Activated CD4-positive, alpha-beta T cell treated with anti-CD3 and anti-CD28 coated beads, Interleukin-2, amount 10 ng/mL, durations not matched to agents 7 days and 5 days (primary cell): ENCODE measurements at regions not wholly inside any gene's neighbourhood (a gene's known extent, or its start where the extent isn't known, plus 50 kb on each side); places are given as distances from the start of the nearest gene placed in this dataset.
"Not testable (repeated sequence)": the region's sequence is repeated elsewhere in the genome, so short reads cannot be mapped to it uniquely, and the experiment has no call there.

Source experiments
- CTCF ChIA-PET: fragments of 350-600 bp; sonication (Branson Sonifier 250); formaldehyde crosslinking; loops from one replicate; lab custom pipeline; 2021; ENCODE audit warnings: antibody characterized with exemption; lab: Charles Lee
- POLR2A ChIA-PET: fragments of 350-600 bp; sonication (Branson Sonifier 250); formaldehyde crosslinking; loops from one replicate; lab custom pipeline; 2021; ENCODE audit warnings: antibody characterized with exemption; lab: Charles Lee
- DNase-seq: peaks from one replicate; pipeline ENCODE4 v3.0.0-alpha.2; 2020
- H3K27ac Mint-ChIP-seq: one replicate; pipeline ENCODE4 v1.8.0; 2021; ENCODE audit warnings: mild to moderate bottlenecking, moderate library complexity, mixed read lengths
- H3K27me3 Mint-ChIP-seq: one replicate; pipeline ENCODE4 v1.8.0; 2021; ENCODE audit warnings: mixed read lengths
- H3K36me3 Mint-ChIP-seq: one replicate; pipeline ENCODE4 v1.8.0; 2021; ENCODE audit warnings: low read depth, mixed read lengths
- H3K4me1 Mint-ChIP-seq: one replicate; pipeline ENCODE4 v1.8.0; 2021; ENCODE audit warnings: mixed read lengths
- H3K4me3 Mint-ChIP-seq: one replicate; pipeline ENCODE4 v1.8.0; 2021; ENCODE audit warnings: mild to moderate bottlenecking, moderate library complexity, mixed read lengths
- H3K9me3 Mint-ChIP-seq: one replicate; pipeline ENCODE4 v1.8.0; 2021; ENCODE audit warnings: mixed read lengths

DNA sequence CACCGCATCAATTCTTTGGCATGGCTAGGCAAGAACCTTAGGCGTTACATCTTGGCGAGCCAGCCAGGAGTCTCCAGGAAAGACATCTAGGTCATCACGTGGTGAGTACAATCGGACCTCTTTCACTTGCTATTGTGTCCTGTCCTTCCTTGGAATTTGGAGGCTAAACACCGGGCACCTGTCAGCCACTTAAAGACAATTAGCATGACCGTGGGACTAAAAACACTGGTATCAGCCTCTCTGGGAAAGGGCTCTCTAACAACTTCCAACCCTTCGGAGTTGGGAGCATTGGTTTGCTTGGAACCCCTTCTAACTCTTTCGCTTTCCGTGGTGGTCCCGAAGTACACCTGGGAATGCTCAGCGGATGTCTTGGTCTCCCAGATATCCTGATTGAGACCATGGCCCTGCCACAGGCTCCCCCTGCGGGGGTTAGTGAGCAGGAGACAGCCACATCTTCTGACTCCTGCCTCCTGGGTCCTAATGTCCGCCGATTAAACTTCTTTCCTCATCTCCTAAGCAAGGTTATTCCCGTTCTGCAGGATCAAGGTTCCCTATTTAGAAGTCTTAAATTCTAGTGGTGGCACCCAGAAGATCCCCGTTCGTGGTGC lies 971.7 kb downstream of the FSCB start:
- no peak overlapping the region for H3K4me3 Mint-ChIP-seq
- H3K27me3 Mint-ChIP-seq: no peaks in the 10 kb centered on the region
- H3K27ac Mint-ChIP-seq: no peak overlapping the region
- no peaks in the 10 kb centered on the region for H3K36me3 Mint-ChIP-seq
- peaks cover 18% of the 10 kb centered on the region for H3K9me3 Mint-ChIP-seq
- POLR2A ChIA-PET: no interaction called here
- no peaks in the 10 kb centered on the region for H3K4me1 Mint-ChIP-seq
- CTCF ChIA-PET: no interaction called here
- DNase-seq: no peak

DNA sequence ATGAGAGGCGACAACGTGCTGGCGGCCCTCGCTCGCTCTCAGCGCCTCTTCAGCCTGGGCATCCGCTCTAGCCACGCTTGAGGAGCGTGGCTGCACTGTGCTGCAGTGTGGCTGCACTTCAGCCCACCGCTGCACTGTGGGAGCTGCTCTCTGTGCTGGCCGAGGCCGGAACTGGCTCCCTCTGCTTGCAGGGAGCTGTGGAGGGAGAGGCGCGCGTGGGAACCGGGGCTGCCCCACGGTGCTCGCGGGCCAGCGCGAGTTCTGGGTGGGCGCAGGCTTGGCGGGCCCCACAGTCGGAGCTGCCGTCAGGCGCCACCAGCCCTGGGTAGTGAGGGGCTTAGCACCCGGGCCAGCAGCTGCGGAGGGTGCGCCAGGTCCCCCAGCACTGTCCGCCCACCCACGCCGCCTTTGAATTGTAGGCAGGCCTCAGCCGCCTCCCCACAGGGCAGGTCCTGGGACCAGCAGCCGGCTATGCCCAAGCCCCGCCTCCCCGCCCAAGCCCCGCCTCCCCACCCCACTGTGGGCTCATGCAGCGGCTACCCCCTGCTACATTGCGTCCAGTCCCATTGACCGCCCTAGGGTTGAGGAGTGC lies 974.2 kb downstream of the FSCB start:
- Mint-ChIP-seq H3K27me3 (no peaks in the 10 kb centered on the region), H3K9me3 (peaks cover 17% of the 10 kb centered on the region), H3K36me3 (no peaks in the 10 kb centered on the region), H3K4me3 (no peak overlapping the region), H3K4me1 (no peaks in the 10 kb centered on the region), H3K27ac (no peak overlapping the region)
- ChIA-PET POLR2A (no interaction called here), CTCF (no interaction called here)
- DNase-seq: no peak

DNA sequence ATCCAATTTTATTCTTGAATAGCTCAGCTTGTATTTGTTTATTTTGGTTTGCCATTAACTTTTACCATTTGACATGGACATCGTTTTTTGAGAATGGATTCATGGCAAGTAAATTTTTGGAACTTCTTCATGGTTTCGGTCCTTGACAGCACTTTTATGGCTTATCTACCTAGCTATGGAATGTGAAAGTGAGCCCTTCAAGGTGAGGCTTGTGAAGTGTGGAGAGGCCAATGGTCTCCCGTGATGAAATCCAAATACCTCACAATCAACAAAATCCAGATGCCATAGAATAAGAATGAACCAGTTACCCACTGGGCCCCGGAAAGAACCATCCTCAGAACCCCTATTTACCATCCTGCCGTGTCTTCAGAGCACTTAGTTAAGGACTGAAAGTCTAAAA lies 978.8 kb downstream of the FSCB start:
- Mint-ChIP-seq H3K27ac (no peak overlapping the region), H3K9me3 (peaks cover 6% of the 10 kb centered on the region), H3K36me3 (no peaks in the 10 kb centered on the region), H3K4me1 (no peaks in the 10 kb centered on the region), H3K27me3 (no peaks in the 10 kb centered on the region), H3K4me3 (no peak overlapping the region)
- POLR2A ChIA-PET: no interaction called here
- DNase-seq: no peak
- CTCF ChIA-PET: no interaction called here

DNA sequence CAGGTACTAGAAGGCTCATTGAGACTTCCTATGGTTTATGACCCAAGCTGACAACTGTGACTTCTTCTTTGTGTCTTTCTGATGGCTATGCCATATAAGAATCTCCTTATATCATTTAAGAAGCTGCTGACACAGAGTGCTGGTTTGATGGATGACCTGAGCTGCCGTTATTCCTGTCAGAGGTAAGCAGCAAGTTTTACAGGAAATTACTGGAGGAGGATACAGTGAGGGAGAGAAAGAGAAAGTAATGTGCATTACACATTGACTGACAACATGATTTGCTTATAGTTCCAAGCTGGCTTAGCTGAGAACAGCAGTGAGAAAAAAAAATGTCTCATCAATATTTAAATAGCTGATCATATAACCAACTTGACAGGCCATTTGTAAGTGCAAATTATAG lies 981.4 kb downstream of the FSCB start:
- Mint-ChIP-seq H3K27ac (no peak overlapping the region), H3K27me3 (no peaks in the 10 kb centered on the region), H3K4me3 (no peak overlapping the region), H3K4me1 (no peaks in the 10 kb centered on the region), H3K36me3 (no peaks in the 10 kb centered on the region), H3K9me3 (peaks cover 4% of the 10 kb centered on the region)
- ChIA-PET CTCF (no interaction called here), POLR2A (no interaction called here)
- DNase-seq: no peak

DNA sequence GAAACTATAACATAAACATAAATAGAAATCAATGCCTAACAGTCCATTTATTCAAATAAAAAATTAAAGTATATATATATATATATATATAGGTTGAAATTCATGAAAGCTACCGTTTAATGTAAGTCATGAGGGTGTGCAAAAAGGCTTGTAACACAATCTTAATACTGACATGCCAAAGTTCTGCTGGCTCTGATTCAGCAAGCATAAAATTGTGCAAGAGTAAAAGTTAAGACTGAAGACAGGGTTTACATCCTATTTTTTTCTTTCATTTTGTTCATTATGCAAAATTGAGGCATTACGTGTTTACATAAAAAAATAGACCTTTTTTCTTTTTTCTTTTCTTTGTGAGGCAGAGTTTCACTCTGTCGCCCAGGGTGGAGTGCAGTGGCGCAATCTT lies 984.2 kb downstream of the FSCB start:
- peaks cover 9% of the 10 kb centered on the region for H3K9me3 Mint-ChIP-seq
- POLR2A ChIA-PET: no interaction called here
- H3K4me1 Mint-ChIP-seq: no peaks in the 10 kb centered on the region
- no peaks in the 10 kb centered on the region for H3K27me3 Mint-ChIP-seq
- CTCF ChIA-PET: no interaction called here
- DNase-seq: no peak
- H3K27ac Mint-ChIP-seq: no peak overlapping the region
- no peaks in the 10 kb centered on the region for H3K36me3 Mint-ChIP-seq
- H3K4me3 Mint-ChIP-seq: no peak overlapping the region

DNA sequence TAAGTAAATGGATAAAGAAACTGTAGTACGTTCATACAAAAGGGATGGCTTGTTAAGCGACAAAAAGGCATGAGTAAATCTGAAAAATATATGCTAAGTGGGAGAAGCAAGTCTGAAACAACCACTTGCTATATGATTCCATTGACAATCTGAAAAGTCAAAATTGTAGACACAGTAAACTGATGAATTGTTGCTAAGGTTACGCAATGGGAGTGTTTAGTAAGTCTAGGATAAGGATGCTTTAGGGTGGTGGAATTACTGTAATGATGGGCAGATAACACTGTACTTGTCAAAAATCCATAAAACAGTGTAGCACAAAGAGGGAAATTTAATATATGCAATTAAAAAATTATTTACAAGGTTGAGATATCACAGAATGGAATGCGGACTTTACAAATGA lies 984.9 kb downstream of the FSCB start:
- no peak for DNase-seq
- CTCF ChIA-PET: no interaction called here
- POLR2A ChIA-PET: no interaction called here
- Mint-ChIP-seq H3K9me3 (peaks cover 9% of the 10 kb centered on the region), H3K36me3 (no peaks in the 10 kb centered on the region), H3K27me3 (no peaks in the 10 kb centered on the region), H3K4me1 (no peaks in the 10 kb centered on the region), H3K4me3 (no peak overlapping the region), H3K27ac (no peak overlapping the region)

DNA sequence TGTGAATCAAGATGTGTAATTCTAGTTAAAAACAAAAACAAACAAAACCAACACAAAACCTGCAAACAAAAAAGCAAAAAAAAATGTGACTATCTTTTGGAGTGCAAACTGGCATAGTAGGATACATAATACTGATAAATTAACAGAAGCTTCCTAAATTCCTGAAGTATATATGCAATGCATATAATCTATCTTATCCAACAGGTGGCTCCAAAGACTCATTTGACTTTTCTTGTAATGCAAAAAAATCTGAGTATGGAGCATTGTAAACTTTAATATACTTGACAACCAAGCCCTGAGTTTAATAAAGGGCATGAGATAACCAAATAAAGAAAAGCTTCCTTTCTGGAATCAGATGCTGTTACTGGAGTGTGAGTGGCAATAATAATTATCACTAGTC lies 1003.6 kb downstream of the FSCB start:
- Mint-ChIP-seq H3K9me3 (no peaks in the 10 kb centered on the region), H3K27me3 (no peaks in the 10 kb centered on the region), H3K36me3 (no peaks in the 10 kb centered on the region), H3K4me3 (no peak overlapping the region), H3K27ac (no peak overlapping the region), H3K4me1 (no peaks in the 10 kb centered on the region)
- DNase-seq: no peak
- CTCF ChIA-PET: no interaction called here
- POLR2A ChIA-PET: no interaction called here

DNA sequence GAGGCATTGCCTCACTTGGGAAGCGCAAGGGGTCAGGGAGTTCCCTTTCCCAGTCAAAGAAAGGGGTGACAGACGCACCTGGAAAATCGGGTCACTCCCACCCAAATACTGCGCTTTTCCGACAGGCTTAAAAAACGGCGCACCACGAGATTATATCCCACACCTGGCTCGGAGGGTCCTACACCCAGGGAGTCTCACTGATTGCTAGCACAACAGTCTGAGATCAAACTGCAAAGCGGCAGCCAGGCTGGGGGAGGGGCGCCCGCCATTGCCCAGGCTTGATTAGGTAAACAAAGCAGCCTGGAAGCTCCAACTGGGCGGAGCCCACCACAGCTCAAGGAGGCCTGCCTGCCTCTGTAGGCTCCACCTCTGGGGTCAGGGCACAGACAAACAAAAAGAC lies 1014.7 kb downstream of the FSCB start:
- H3K27ac Mint-ChIP-seq, H3K4me1 Mint-ChIP-seq, DNase-seq, H3K4me3 Mint-ChIP-seq, H3K36me3 Mint-ChIP-seq, CTCF ChIA-PET, POLR2A ChIA-PET, H3K9me3 Mint-ChIP-seq, H3K27me3 Mint-ChIP-seq: not testable (repeated sequence)

DNA sequence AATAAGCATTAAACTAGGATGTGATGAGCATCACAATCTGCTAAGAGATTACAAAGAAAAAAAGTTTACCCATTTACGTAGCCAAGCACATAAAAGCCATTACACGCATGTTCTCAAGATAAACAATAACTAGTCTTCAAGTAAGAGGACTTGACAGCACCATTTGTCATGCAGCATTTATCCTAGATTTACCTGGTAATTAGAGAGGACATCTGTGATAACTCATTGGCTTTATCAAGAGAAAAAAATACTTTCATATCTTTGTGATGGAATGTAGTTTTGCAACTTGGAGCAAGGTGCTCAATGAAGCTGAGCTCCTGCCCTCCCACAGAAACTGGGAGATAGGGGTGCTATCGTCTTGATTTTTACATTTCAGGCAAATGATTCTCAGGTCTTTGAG lies 1023.7 kb downstream of the FSCB start:
- Mint-ChIP-seq H3K4me1 (no peaks in the 10 kb centered on the region), H3K9me3 (peaks cover 6% of the 10 kb centered on the region), H3K27me3 (no peaks in the 10 kb centered on the region), H3K27ac (no peak overlapping the region), H3K4me3 (no peak overlapping the region), H3K36me3 (no peaks in the 10 kb centered on the region)
- ChIA-PET CTCF (no interaction called here), POLR2A (no interaction called here)
- DNase-seq: no peak

DNA sequence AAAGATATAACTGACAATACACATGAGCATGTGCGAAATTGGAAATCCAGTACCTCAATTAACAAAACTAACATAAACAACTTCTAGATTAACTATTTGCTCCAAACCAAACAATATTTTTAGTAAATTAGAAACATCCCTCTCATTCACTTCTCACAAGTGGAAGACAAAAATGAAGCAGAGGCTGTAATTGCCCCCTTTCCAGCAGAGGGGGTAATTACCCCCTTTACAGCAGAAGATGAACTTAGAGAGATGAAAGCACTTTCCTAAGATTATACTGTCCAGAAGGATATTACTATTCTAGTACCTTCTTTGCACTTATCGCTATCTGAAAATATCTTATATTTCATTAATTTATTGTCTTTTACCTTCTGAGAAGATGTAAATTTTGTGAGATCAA lies 1025.2 kb downstream of the FSCB start:
- no peaks in the 10 kb centered on the region for H3K36me3 Mint-ChIP-seq

DNA sequence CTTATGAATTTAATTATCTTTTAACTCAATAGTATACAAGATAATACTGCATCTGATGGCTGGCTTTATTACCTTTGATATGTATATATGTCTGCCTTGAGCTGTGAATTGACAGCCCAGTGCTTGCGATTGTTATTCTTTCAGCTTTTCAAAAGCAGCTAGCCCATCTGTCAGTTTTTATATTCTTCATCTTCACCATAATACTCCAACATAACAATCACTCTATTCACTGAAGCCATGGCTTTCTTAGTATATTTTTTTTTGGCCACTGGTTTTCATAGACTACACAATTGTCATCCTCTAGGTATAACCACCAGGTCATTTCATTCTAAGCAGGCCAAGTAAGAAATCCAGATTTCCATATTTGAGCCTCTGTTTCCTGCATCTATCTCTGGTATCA lies 1026.1 kb downstream of the FSCB start:
- Mint-ChIP-seq H3K36me3 (no peaks in the 10 kb centered on the region), H3K4me3 (no peak overlapping the region), H3K27me3 (no peaks in the 10 kb centered on the region), H3K27ac (no peak overlapping the region), H3K4me1 (no peaks in the 10 kb centered on the region), H3K9me3 (peaks cover 9% of the 10 kb centered on the region)
- POLR2A ChIA-PET: no interaction called here
- DNase-seq: no peak
- CTCF ChIA-PET: no interaction called here

More for the DNA sequence above, 1025.2 kb downstream of the FSCB start:
- H3K9me3 Mint-ChIP-seq: peaks cover 8% of the 10 kb centered on the region
- no peak overlapping the region for H3K4me3 Mint-ChIP-seq
- ChIA-PET POLR2A (no interaction called here), CTCF (no interaction called here)
- no peaks in the 10 kb centered on the region for H3K4me1 Mint-ChIP-seq
- H3K27me3 Mint-ChIP-seq: no peaks in the 10 kb centered on the region
- no peak overlapping the region for H3K27ac Mint-ChIP-seq
- DNase-seq: no peak

DNA sequence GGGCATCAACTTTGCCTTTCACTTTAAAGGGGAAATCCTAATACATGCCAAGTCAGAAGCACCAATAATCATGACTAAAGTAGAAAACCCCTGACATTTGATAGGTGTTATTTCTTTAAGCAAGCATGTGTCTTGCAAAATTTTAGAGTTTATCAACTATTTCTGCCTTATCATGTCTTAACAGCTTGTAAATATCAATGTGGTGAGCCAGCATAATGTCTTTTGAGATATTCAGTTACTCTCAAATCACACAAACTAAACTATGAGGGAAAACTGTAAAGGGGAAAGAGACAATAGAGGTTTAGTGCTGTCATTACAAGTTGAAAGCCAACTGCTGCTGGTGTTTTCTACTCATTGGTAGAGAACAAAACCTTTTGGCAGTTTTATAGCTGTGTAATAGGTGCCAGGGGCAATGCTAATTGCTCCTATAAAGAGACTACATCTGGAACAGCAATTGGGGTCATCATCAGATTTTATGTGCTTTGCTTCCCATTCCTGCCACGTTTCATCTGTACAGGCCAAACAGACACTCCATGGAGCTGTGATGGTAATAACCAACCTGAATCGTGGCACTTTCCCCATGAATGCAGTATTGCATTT lies 1027.4 kb downstream of the FSCB start:
- no peak for DNase-seq
- H3K27ac Mint-ChIP-seq: no peak overlapping the region
- POLR2A ChIA-PET: no interaction called here
- CTCF ChIA-PET: no interaction called here
- no peaks in the 10 kb centered on the region for H3K4me1 Mint-ChIP-seq
- H3K4me3 Mint-ChIP-seq: no peak overlapping the region
- H3K9me3 Mint-ChIP-seq: peaks cover 12% of the 10 kb centered on the region
- H3K36me3 Mint-ChIP-seq: no peaks in the 10 kb centered on the region
- H3K27me3 Mint-ChIP-seq: no peaks in the 10 kb centered on the region

DNA sequence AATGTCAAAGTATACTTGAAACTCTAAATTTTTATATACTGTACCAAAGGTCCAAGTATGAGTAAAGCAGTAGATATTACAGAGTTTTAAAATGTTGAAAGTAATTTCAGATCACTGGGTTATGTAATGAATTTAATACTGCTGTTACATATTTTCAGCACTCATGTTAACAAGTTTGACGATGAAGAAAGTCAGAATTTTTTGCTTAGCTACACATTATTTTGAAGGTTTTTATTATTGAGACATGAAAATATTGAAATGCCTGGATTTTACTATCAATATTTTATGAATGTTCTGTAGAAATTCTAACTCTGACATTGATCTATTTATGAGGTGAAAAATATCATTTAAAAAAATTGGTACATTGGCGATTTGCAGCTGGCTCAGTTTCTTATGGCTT lies 1030.3 kb downstream of the FSCB start:
- CTCF ChIA-PET: no interaction called here
- no peak for DNase-seq
- POLR2A ChIA-PET: no interaction called here
- Mint-ChIP-seq H3K27me3 (no peaks in the 10 kb centered on the region), H3K4me1 (no peaks in the 10 kb centered on the region), H3K36me3 (no peaks in the 10 kb centered on the region), H3K27ac (no peak overlapping the region), H3K9me3 (peaks cover 12% of the 10 kb centered on the region), H3K4me3 (no peak overlapping the region)

DNA sequence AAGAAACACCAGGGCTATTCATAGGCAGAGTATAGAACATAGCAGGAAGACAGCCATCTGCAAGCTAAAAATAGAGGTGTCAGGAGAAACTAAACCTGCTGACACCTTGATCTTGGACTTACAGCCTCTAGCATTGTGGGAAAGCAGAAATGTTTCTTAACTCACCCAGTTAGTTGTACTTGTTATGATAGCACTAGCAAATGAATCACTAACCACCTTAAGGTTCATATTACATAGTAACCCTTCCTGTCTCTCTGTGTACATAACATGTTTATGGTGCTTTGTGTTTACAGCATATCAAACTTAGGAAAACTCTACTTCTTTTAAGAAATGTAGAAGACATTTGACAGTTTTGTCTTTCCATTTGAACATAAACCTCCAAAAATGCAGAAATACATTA lies 1031.3 kb downstream of the FSCB start:
- ChIA-PET POLR2A (no interaction called here), CTCF (no interaction called here)
- Mint-ChIP-seq H3K9me3 (peaks cover 12% of the 10 kb centered on the region), H3K27me3 (no peaks in the 10 kb centered on the region), H3K4me3 (no peak overlapping the region), H3K4me1 (no peaks in the 10 kb centered on the region), H3K27ac (no peak overlapping the region), H3K36me3 (no peaks in the 10 kb centered on the region)
- no peak for DNase-seq
